DMS153 treated with DMSO at 0.1 percent for 48 hours (cell line): ENCODE measurements at regions not wholly inside any gene's neighbourhood (a gene's known extent, or its start where the extent isn't known, plus 50 kb on each side); places are given as distances from the start of the nearest gene placed in this dataset.

Source experiments
- DNase-seq: peaks from one replicate; lab custom pipeline; 2025; ENCODE audit not compliant: unreplicated experiment; lab: John Stamatoyannopoulos, UW

DNA sequence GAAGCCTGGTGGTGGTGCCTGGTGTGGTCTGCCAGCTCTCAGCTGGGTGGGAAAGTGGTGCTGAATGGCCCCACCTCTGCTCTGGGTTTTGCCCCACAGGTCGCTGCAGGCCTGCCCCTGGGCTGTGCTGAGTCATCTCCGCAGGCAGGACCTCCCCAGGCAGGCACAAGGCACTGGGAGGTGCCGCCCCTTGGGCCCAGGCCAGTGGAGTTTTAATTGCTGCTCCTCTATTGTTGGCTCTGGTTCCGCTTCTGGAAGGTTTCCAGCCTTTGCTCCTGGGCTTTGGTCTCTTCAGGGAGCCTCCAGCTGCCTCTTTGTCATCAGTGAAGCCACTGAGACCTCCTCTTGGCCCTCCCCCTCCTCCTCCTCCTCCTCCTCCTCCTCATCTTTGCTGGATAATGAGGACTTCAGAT is 180.3 kb upstream of the GRB10 start:
- DNase-seq = peak; percentile 97

DNA sequence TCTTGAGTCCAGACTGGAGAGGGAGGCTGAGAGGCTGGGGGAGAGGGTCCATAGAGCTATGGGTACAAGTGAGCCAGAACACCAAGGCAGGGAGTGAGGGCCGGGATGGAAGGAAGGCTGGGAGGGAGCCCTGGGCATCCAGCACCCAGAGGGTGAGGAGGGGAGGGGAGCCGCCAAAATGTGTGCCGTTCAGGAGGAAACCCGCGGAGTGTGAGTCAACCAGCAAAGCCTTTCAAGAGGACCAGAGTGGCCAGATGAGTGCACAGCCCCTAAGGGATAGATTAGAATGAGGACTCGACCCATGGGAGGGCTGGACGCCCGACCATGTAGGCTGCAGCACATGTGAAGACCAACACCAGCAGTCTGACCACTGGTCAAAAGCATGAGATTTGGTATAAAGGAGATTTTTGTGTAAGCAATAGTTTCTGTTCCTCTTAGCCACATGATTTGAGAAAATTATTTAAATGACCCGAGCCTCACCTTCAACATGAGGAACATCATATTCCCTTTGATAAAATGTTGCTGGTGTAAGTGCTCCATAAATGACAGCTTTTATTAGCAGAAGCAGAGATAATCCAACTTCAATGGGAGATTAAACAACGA is 179.7 kb upstream of the GRB10 start:
- no peak for DNase-seq

DNA sequence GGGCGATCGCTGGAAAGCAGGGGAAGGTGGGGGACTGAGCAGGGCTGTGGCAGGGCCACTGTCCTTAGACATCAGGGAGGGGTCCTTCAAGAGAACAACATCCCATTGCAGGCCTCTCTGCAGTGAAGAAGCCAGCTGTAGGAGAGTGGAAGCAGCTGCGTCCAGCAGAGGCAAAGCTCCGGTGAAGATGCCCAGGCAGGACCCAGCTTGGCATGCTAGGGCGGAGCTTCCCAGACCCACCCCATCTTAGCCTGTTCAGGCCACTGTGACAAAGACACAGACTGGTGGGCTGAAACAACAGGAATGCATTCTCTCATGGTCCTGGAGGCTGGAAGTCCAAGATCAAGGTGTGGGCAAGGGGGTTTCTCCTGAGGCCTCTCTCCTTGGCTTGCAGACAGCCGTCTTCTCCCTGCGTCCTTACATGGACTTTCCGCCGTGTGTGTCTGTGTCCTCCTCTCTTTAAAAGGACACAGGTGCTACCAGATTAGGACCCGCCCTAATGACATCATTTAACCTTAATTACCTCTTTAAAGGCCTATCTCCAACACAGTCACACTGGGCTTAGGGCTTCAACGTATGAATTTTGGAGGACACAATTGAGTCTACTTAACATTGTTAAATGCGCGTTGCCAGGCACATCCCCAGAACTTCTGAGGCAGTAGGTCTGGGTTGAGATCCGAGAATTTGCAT is 178.1 kb upstream of the GRB10 start:
- no peak for DNase-seq

DNA sequence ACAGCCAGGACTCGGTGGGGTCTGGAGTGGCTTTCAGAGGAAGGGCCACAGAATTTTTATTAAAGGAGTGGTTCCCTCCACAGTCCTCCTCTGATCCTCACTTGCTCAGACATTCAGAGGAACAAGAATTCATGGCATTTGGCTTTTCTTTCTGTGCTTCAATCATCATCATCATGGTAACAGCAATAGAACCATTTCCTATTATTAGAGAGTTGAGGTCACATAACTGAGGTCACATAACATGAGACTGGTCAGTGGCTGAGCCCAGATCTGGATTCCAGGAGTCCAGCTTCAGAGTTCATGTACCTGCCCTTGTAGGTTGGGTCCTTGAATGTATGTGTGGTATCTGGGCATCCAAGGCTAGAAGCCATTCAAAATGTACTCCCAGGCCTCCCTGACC is 177.3 kb upstream of the GRB10 start:
- DNase-seq = no peak

DNA sequence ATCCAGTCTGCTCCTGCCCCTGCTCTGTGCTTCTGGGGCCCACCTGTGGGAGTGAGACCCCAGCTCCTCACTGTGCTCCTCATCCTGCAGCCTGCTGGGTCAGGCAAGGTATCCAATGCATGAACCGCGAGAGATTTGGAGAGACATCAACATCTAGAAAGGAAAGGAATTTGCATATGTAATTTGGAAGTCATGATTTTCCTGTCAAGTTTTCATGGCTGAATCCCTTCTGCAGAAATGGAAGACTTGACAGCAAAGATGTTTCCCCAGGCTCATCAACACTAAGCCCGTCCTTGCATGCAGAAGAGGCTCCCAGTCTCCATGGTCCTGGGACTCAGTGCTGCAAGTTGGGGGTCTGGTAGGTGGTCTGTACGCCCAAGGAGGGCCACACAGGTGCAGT is 176.9 kb upstream of the GRB10 start:
- no peak for DNase-seq

DNA sequence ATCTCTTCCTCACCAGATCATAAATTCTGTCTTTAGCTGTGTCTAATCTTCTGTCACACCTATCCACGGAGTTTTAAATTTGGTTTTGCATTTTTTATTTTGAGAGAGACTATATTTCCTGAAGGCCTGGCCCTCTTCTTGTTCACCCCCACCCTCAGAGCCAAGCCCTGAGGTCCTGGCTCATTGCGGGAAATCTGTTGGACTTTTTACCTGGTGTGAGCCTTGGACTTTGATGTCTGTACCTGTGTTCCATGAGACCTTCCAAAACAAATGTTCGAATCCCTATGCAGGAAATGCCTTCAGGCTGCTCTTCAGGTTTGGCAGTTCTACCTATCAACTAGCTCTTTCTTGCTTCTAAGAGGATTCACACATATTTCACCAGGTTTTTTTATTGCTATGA is 175.2 kb upstream of the GRB10 start:
- no peak for DNase-seq

DNA sequence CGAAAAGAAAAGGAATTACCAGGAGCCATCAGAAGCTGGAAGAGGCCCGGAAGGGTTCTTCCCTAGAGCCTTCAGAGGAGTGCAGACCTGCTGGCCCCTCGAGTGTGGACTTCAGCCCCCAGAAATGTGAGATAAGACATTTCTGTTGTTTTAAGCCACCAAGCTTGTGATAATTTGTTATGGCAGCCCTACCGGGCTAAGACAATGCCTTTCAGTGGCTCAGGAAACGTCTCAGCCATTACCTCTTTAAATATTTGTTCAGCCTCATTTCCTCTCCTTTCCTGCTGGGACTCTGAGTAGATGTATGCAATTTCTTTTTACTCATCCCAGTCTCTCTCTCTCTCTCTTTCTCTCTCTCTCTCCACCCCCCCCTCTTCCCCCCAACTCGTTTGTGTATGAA is 174.7 kb upstream of the GRB10 start:
- peak; percentile 27 for DNase-seq

DNA sequence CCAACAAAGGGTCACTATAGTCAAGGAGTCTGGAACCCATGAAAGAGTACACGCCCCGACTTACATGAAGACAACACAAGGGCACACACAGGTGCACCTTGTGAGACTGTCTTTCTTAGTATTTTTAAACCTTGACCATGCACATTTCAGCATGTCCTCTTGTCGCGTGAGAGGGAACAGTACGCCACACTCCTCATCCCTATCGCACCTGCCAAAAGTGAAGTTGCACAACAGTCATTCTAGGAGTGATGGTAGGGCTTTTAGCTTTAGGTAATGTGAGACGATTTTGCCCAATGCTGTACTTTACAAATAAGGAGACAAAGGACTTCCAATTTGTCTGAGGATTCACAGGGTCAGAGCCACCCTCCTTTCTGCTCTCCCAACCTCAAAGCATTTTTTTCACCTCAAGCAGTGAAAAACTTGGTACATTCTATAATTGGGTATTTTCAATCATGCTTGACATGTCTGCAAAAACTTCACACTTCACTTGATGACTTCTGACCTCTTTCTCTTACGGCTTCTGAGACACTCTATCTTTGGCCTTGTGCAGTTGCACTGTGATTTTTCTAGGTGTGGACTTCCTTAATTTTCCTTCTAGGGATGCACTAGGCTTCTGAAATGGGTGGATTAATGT is 173.9 kb upstream of the GRB10 start:
- DNase-seq = no peak

DNA sequence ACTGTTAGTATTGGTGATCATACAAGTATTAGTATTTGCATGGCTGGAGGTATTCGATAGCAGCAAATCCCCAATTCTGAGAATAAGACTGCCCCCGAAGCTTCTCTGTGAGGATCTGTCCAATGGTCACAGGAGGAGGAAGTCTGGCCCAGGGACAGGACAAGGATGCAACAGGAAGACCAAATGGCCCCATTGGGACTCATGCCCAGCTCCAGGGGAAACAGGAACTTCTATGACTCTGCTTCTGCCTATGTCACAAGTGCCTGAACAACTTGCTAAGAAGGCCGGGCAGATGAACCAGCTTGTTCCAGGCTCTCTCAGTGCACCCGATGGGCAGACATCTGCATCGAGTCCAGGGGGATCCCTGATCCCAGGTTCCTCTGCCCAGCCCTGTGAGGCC is 172.0 kb upstream of the GRB10 start:
- DNase-seq = no peak

DNA sequence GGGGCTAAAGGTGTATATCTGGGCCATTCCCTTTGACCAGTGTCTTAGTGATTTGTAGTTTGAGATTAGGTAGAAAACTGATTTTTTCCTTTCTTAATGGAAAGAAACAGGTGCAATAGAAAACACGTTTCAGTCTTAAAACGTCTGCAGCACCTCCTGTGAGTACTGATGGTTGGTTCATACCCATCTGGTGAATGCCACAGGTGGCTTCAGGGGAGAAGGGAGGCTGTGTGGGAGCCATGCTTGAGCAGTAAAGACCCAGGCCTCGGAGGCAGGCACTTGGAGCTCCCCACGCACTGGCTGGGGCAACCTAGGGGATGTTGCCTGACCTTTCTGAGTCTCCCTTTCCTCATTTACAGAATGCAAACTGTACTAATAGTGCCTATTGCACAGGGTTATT is 171.5 kb upstream of the GRB10 start:
- DNase-seq = no peak

DNA sequence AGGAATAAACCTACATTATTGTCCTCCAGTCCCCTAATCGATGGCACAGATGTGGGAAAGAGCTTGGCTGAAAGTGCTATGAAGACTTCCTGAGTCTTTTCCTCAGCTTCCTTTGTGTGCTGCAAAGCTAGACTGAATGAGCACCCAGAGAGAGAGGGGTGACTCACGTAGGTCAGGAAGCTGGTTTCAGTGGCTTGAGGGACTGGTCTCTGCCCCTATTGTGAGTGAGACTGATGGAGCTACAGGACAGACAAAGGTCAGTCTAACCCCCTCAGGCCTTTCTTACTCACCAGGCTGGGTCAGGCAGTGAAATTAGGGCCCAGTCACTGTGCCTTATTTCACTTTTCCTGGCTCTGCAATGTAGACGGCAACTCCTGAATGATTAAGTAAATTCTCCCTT is 171.1 kb upstream of the GRB10 start:
- no peak for DNase-seq

DNA sequence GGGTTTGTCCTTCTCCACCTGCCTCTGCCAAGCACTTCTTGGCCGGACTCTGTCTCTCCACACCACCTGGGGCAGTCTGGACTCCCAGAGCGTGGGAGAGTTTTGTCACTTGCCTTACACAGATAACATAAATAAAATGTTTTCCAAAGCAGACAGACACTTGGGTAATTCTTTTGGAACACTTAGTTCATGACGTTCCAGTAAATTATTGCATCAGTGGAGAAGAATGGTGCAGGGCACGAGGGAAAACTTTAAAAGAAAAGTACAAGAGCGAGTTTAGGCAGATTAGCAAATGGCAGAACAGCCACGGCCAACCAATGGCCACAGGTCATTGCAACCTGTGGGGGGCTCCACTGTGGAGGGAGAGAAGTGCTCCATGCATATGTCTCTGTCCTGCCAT is 170.6 kb upstream of the GRB10 start:
- DNase-seq = no peak

DNA sequence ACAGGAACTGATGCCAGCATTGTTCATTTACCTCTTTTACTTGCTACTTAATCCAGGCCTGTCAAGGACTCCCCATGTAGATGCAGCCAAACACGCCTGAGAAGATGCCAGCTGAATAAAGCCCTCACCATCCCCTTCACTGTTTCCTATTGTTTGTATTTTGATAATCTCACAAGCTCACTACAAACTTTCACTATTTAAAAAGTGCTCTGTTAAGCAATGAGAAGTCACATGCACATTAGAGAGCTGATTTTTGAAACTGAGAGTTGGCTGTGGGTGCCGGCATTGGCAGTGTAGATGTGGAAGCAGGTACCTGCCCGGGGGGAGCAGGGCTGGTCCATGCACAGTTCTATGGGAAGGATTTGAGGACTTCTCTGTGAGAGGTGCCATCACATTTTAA is 169.8 kb upstream of the GRB10 start:
- DNase-seq = no peak

DNA sequence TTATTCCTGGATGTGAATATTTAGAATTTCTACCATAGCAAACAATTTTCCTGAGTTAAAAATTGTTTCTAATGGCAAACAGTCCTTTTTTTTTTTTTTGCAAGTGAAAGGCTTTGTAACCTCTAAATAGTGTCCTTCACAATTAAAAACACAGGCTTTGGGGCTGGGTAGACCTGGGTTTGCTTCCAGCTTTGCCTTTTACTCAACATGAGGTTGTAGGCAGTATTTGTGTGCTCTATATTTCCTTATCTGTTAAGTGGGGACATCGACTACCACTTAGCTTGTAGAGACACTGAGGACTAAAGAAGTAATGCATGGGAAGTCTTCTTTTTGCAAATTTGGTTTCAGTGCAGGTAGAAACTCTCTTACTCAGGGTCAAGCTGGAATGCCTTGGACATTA is 169.4 kb upstream of the GRB10 start:
- DNase-seq = no peak

DNA sequence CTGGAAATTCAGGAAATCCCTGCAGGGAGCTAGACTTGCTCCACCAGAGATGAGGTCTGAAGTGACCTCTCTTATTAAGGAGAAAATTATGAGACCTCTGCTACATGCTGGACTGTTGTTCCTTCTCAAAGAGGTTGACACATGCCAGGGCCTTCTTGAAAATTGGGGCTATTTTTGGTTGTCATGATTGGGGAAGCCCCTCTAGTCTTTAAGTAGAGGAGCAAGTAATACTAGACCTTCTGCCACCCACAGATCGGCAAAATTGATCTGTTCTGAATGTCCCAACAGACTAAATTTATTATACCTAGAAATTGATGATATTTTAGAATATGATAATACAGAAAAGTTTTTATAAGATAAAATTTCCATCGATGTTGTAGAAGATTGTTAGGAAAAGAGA is 160.8 kb upstream of the GRB10 start:
- no peak for DNase-seq

DNA sequence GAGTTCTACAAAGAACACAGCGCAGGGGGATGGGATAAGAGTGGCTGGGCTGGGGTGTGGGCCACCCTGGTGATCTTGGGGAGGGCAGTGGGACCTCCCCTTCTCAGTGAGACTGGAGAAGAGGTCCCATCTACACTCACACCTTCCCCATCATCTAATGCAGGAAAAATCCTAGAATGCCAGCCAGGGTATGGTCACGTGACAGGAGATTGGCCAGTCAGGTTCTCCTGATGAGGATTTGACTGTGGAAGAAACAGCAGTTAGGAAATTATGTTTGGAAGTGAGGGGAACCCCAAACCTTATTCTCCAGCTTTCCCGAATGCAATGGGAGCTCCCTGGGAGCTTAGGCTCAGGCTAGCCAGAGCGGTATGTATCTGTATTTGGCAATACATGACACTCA is 158.8 kb upstream of the GRB10 start:
- no peak for DNase-seq

DNA sequence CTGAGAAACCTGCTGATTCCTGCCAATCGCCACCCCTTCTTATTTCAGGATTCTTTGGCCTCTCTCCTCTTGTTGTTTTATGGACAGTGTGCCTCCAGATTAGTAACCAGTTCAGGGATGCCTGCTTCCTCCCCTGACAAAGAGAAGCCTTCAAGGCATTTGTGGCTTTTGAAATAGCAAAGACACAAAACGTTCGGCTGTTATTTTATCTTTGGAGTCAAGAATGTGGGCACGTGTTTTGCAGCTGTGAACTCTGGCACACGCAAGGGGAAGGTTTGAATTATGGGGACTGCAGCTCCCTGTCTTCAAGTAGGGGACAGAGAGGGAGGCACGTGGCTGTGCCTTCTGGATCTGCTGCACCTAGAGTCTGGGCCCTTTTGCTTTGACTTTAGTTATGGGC is 157.9 kb upstream of the GRB10 start:
- no peak for DNase-seq

DNA sequence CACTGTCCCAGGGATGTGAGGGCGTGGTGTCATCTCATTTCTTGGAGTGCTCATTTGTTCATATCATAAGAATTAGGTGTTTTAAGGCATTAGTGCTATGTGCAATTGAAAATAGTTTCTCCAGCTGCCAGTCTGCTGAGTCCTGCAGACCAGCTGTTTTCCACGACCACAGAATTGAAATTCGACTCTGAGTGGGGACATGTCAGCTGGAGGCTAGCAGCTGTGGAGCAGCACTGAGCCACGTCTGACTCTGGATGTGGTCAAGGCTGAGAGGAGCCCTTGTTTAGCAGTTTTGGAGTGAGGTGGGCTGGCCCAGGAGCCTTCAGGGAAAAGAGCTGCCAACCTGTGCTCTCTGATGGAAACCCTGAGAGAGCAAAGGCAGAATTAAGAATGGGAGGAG is 156.3 kb upstream of the GRB10 start:
- DNase-seq = no peak

DNA sequence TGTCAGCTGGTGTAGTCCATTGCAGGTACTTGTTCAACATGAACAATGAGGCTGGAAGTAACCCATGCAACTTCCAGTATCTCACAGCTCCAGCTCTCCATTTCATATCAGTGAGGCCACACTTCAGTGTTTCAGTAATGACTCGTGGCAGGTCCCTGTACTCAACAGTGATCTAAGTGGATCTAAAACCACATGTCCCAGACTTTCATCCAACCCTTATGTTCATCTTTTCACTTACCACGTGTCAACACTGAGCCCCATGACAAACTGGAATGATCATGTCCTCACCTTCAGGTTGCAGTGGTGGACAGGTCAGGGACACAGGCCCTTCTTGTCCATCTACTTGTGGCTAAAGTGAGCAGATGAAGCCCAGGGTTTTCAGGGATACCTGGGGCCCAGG is 155.0 kb upstream of the GRB10 start:
- no peak for DNase-seq

DNA sequence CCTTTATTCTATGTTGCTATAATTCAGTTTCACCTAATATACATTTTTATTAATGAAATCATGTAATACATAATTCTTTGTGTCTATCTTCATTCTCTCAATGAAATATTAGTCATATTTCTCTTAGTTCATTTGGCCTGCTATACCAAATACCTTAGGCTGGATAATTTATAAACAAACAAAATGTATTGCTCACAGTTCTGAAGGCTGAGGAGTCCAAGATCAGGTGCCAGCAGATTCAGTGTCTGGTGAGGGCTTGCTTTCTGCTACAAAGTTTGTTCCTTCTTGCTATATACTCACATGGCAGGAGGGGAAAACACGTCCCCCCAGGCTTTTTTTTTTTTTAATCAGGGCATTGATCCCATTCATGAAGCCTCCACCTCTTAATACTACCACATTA is 143.4 kb upstream of the GRB10 start:
- no peak for DNase-seq

DNA sequence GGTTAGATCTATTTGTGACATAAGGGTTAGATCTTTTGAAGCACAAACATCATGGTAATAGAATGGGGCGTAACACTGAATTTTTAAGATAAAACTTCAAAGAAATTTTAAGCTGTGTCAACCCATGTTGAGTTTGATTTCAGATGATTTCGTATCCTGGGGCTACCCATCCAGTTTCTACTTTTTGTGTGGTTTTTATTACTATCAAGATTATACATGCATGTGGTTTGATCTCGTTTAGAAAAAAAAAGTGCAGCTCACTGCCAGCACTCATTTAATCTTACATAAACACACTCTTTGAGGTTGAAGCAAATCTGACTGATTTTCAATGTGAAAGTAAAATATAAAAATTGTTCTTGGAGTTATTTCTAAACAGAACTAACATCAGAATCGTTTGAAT is 140.8 kb upstream of the GRB10 start:
- no peak for DNase-seq

DNA sequence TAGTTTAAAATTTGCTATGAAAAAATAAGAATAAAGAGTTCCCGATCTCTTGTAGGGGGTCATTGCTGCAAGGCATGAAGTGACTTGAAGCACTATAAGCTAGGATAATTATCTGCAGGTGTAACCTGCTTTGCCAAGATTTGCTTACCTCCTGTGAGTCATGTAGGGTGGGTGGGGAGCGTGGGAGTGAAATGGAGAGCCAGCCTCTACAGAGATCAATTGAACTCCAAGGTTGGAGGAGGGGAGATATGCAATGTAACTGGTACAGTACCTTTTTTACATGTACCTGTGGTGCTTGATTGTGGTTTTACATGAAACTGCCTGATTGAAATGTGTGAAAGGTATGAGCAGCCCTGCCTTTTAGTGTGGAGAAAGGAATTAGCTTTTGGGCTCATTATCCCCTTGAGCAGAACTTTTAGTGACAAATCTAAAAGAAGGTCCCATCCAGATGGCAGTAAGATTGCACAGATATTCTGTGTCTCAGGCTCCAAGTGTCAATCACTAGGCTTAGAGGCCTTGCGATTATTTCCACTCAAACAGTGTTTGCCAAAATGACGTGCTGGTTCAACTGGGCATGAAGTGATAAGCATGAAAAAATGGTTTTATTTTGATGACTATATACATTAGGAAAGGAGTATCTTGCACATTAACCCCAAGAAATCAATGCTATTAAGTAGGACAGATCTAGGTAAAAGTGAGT is 138.6 kb upstream of the GRB10 start:
- no peak for DNase-seq
